HUES6 (cell line): ENCODE measurements at regions not wholly inside any gene's neighbourhood (a gene's known extent, or its start where the extent isn't known, plus 50 kb on each side); places are given as distances from the start of the nearest gene placed in this dataset.

Source experiments
- H3K27ac ChIP-seq: 2 replicates; pipeline ENCODE4 v1.7.0; 2013; ENCODE audit warnings: low read depth, mild to moderate bottlenecking, low read length, inconsistent platforms
- H3K27me3 ChIP-seq: 2 replicates; pipeline ENCODE4 v1.6.1; 2013; ENCODE audit warnings: low read length; ENCODE audit not compliant: control insufficient read depth, insufficient read depth
- H3K36me3 ChIP-seq: 2 replicates; pipeline ENCODE4 v1.6.1; 2013; ENCODE audit warnings: low read length; ENCODE audit not compliant: control insufficient read depth, insufficient read depth
- H3K4me1 ChIP-seq: 2 replicates; pipeline ENCODE4 v1.6.1; 2013; ENCODE audit warnings: low read length; ENCODE audit not compliant: control insufficient read depth, insufficient read depth
- H3K4me3 ChIP-seq: 2 replicates; pipeline ENCODE4 v1.5.1; 2013; ENCODE audit warnings: low read depth, low read length
- H3K9ac ChIP-seq: one replicate; pipeline ENCODE4 v1.6.1; 2013; ENCODE audit warnings: mild to moderate bottlenecking, low read length
- H3K9me3 ChIP-seq: 2 replicates; pipeline ENCODE4 v1.6.1; 2013; ENCODE audit warnings: low read depth, low read length; ENCODE audit not compliant: control insufficient read depth, insufficient read depth

DNA sequence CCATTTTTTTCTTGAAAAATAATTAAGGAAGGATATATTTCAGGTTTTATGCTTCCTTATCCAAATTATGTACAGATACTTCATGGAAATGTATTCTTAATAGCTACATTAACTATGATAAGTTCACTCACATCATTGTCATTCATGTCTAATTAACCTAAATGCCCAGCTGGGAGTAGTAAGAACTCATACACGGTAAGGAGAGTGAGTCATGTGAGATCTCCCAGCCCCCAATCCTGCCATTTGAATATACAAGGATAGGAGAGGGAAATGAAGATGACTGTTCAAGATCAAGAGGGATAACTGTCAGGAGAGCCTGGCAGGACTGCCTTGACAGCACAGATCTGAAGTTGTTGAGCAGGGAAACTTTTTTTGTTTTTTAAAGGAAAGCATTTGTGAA is 343.4 kb upstream of the USP15 start:
- Histone ChIP-seq H3K27ac (no peak overlapping the region), H3K4me1 (peaks cover 4% of the 10 kb centered on the region; the same call in 1 of the 2 replicates), H3K4me3 (no peak overlapping the region), H3K9ac (no peak overlapping the region), H3K9me3 (no peaks in the 10 kb centered on the region), H3K36me3 (no peaks in the 10 kb centered on the region), H3K27me3 (no peaks in the 10 kb centered on the region)

DNA sequence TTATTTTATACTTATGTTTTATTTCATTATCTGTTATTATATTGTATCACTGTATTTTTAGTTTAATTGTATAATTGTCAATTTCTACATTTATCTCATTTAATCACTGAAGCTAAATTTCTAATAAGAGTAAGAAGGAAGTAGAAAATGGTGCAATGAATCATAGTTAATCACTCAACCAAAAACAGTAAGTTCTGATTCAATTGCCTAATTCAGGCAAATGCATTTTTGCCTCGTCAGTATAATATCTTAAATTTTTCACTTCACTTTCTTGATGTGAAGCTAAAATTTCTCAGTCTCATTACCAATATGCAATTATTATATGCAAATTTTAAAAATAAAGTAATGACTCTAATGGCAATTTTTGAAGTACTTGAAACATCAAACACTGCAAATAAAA is 340.5 kb upstream of the USP15 start:
- H3K4me3 ChIP-seq, result no peak overlapping the region

DNA sequence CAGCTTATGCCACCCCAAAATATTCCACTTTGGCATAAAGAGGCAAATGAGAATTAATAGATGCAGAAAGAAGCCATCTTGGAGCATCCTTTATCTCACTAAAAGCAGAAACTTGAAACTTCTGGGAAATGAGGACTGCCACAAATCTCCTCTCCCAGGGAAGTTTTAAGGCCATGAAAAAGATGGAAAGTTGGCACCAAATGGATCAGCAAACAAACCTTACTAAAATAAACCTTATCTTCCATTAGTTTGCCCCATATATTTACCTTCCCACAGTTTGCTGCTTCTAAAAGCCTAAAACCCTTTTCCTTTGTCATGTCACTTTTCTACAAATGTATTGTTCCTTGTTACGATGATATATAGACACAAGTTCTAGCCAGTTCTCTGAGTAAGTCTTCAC is 340.0 kb upstream of the USP15 start:
- Histone ChIP-seq H3K9me3 (no peaks in the 10 kb centered on the region), H3K27ac (no peak overlapping the region), H3K4me3 (no peak overlapping the region), H3K36me3 (no peaks in the 10 kb centered on the region), H3K4me1 (peaks cover 4% of the 10 kb centered on the region; the same call in 1 of the 2 replicates), H3K27me3 (no peaks in the 10 kb centered on the region), H3K9ac (no peak overlapping the region)

More for the DNA sequence above, 340.5 kb upstream of the USP15 start:
- H3K27ac ChIP-seq, result no peak overlapping the region
- no peak overlapping the region for H3K9ac ChIP-seq
- no peaks in the 10 kb centered on the region for H3K9me3 ChIP-seq
- H3K27me3 ChIP-seq, result no peaks in the 10 kb centered on the region
- no peaks in the 10 kb centered on the region for H3K36me3 ChIP-seq
- peaks cover 4% of the 10 kb centered on the region; the same call in 1 of the 2 replicates for H3K4me1 ChIP-seq

DNA sequence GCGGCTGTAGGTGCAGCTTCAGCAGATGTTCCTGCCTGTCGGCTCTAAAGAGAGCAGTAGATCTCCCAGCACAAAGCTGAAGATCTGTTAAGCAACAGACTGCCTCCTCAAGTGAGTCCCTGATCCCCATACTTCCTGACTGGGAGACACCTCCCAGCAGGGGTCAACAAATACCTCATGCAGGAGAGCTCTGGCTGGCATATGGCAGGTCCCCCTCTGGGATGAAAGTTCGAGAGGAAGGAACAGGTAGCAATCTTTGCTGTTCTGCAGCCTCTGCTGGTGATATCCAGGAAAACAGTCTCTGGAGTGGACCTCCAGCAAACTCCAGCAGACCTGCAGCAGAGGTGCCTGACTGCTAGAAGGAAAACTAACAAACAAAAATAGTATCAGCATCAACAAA is 337.1 kb upstream of the USP15 start:
- H3K36me3 ChIP-seq, result no peaks in the 10 kb centered on the region

DNA sequence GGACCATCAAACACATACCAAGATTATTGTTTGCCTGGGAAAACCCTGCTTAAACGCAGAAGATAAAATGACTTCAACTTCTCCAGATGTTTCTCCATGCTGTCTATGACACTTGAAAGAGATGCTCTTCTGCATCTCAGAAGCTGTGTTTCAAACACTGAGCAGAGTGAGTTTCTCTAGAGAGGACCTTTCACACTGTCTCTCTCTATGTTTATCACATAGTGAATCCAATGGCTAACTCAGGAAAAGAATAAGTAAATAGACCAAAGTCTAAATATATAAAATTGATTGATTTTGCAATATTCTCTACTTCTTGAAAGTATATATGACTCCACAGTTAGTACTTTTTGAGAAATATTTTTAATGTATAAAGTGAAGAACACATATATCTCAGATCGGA is 325.6 kb upstream of the USP15 start:
- no peaks in the 10 kb centered on the region for H3K36me3 ChIP-seq
- H3K4me1 ChIP-seq, result peaks cover 2% of the 10 kb centered on the region
- H3K9ac ChIP-seq, result no peak overlapping the region
- no peak overlapping the region for H3K27ac ChIP-seq
- H3K9me3 ChIP-seq, result no peaks in the 10 kb centered on the region
- no peaks in the 10 kb centered on the region for H3K27me3 ChIP-seq
- no peak overlapping the region for H3K4me3 ChIP-seq

More for the DNA sequence above, 337.1 kb upstream of the USP15 start:
- Histone ChIP-seq H3K27ac (no peak overlapping the region), H3K4me3 (no peak overlapping the region), H3K9me3 (no peaks in the 10 kb centered on the region), H3K4me1 (no peaks in the 10 kb centered on the region), H3K9ac (no peak overlapping the region), H3K27me3 (no peaks in the 10 kb centered on the region)

DNA sequence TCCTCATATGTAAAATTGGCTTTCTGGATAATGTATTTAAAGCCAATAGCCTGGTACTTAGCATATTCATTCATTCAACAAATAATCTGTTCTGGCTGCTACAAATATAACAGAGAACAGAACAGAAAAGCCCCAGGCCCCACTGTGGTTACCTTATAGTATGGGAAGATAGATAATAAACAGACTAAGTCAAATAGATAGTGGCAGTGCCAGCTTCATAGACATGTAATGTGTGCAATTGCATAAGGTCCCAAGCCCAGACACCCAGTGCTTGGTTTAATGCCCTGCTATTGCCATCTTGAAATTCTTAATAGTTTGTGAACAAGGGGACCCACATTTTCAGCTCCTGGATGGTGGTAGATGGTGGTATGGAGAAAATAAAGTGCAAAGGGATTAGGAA is 320.2 kb upstream of the USP15 start:
- H3K9me3 ChIP-seq, result no peaks in the 10 kb centered on the region
- no peak overlapping the region for H3K27ac ChIP-seq
- H3K9ac ChIP-seq, result no peak overlapping the region
- H3K36me3 ChIP-seq, result no peaks in the 10 kb centered on the region
- H3K27me3 ChIP-seq, result no peaks in the 10 kb centered on the region
- H3K4me3 ChIP-seq, result no peak overlapping the region; the same call in 1 of the 2 replicates
- peaks cover 13% of the 10 kb centered on the region for H3K4me1 ChIP-seq

DNA sequence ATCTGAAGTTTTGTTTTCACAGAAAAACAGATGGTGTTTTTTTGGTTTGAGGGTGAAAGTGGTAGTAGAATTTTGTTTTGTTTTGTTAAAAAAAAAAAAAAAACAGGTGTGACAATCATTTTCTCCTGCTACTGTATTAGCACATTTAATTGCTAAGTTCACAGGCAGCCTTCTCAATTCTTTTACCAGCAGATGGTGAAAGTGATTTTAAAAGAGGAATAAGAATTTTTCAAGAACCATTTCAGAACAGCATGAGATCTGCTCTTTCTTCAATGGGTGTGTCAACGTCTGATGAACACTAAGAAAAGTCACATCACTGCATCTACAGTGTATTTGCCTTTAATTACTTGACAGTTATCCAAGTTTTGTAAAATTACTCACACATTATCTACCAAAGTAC is 303.7 kb upstream of the USP15 start:
- H3K9ac ChIP-seq, result no peak overlapping the region
- H3K9me3 ChIP-seq, result no peaks in the 10 kb centered on the region
- H3K4me1 ChIP-seq, result no peaks in the 10 kb centered on the region
- H3K27ac ChIP-seq, result no peak overlapping the region
- no peak overlapping the region for H3K4me3 ChIP-seq
- H3K27me3 ChIP-seq, result no peaks in the 10 kb centered on the region
- H3K36me3 ChIP-seq, result no peaks in the 10 kb centered on the region

DNA sequence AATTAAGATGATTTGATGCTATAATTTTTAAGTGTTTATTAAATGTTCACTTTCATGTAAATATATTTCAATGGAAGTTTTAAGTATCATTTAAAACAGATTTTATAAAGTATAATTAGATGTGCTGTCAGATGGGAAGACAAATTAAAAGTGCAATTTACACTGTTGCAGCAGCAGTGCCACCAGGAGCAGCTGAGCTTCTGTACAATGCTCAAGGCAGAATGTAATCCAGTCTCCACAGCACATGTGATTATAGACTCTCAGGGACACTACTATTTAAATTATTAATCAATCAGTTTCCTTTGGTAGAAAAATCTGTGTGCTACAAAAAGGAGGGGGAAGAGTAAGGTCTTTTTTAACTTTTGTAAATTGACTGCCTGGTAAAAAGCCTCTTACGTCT is 285.7 kb upstream of the USP15 start:
- no peaks in the 10 kb centered on the region for H3K27me3 ChIP-seq
- no peak overlapping the region for H3K9ac ChIP-seq
- no peaks in the 10 kb centered on the region for H3K36me3 ChIP-seq
- no peak overlapping the region for H3K27ac ChIP-seq
- no peak overlapping the region for H3K4me3 ChIP-seq
- H3K9me3 ChIP-seq, result 0 out of 2 replicates have a peak, but pooled peaks cover 3% of the 10 kb centered on the region
- H3K4me1 ChIP-seq, result no peaks in the 10 kb centered on the region

DNA sequence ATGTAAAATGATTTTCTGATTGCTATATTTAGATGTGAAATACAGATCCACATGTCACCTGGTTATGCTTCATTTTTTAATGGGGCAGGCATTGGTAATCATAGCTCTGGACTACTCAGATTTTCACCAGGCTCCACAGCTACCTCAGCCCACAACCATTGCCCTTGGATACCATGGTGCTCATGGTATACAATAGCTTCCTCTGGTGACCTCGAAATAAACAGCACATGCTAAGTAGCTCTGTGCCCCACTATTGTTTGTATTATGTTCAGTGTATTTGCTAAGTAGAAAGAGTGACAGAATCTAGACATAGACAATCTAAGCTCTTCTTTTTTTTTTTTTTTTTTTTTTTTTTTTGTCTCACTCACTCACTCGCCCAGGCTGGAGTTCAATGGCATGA is 274.4 kb upstream of the USP15 start:
- H3K27me3 ChIP-seq, result no peaks in the 10 kb centered on the region
- H3K9ac ChIP-seq, result no peak overlapping the region
- no peaks in the 10 kb centered on the region for H3K4me1 ChIP-seq
- H3K36me3 ChIP-seq, result no peaks in the 10 kb centered on the region
- no peak overlapping the region for H3K27ac ChIP-seq
- no peaks in the 10 kb centered on the region for H3K9me3 ChIP-seq
- H3K4me3 ChIP-seq, result no peak overlapping the region

DNA sequence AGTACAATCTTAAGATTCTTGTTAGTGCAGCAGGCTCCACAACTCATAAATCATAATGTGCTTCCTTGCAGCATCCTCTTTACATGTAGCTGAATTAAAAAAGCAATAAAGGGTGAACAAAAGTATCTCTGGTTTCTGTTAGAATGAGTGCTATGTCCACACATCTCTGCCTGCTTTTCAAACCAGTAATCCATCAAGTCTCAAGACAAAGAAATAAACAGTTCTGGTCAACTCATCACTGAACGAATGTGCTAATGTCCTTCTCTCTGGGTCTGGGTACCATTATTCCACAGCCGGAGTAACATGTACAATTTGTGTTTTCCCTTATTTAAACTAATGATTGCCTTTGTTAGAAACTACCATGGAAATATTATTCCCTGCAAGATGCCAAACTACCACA is 273.0 kb upstream of the USP15 start:
- no peak overlapping the region for H3K9ac ChIP-seq
- no peaks in the 10 kb centered on the region for H3K27me3 ChIP-seq
- no peaks in the 10 kb centered on the region for H3K36me3 ChIP-seq
- no peaks in the 10 kb centered on the region for H3K4me1 ChIP-seq
- no peak overlapping the region for H3K4me3 ChIP-seq
- H3K27ac ChIP-seq, result no peak overlapping the region
- H3K9me3 ChIP-seq, result no peaks in the 10 kb centered on the region

DNA sequence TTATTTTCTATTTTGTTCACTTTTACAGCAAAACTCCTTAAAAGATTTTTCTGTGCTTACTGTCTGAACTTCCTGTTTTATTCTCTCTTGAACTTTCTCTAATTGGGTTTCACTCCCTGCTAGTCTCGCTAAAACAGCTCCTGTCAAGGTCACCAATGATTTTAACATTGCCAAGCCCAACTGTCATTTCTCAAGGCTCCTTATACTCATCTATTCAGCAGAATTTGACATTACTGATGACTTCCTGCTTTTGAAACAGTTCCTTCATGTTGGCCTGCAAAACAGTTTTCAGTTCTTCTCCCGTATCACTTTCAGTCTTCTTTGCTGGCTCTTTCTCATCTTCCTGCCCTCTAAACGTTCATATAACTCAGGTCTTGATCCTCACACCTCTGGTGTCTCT is 268.5 kb upstream of the USP15 start:
- Histone ChIP-seq H3K27ac (no peak overlapping the region), H3K9me3 (no peaks in the 10 kb centered on the region), H3K4me3 (no peak overlapping the region), H3K27me3 (no peaks in the 10 kb centered on the region), H3K4me1 (no peaks in the 10 kb centered on the region), H3K9ac (no peak overlapping the region), H3K36me3 (no peaks in the 10 kb centered on the region)

DNA sequence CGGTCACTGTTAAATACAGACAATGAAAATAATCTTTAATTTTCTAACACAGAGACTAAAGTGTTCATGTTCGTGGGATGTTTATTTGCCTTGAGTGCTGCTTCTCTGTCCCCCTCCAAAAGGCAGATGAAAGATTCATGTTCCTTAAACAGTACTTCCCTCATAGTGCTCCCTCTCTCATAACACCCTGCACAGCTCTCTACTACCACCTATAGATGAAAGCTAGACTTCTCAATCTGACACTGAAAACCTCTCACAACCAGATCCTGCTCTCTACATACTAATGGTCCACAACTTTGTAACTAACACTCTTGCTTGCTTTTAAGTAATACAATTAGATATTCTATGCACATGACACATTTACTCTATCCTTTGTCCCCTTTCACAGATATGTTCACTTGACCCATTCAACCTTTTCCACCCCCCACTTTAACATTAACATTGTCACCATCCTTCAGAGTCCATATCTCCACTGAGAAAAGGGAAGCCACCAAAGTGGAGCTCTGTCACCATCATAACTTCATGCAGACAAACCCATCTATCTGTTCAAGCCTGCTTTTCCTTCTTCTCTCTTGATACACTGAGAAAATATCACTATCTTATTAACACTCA is 266.4 kb upstream of the USP15 start:
- Histone ChIP-seq H3K4me1 (no peaks in the 10 kb centered on the region), H3K27me3 (no peaks in the 10 kb centered on the region), H3K27ac (no peak overlapping the region), H3K9ac (no peak overlapping the region), H3K36me3 (no peaks in the 10 kb centered on the region), H3K9me3 (no peaks in the 10 kb centered on the region), H3K4me3 (no peak overlapping the region)
